H1 (cell line): ENCODE measurements at regions not wholly inside any gene's neighbourhood (a gene's known extent, or its start where the extent isn't known, plus 50 kb on each side); places are given as distances from the start of the nearest gene placed in this dataset.

ENCODE experiments used
- CHD7 ChIP-seq: fragments of 300-600 bp; sonication (generic); IDR thresholded peaks from 2 replicates; pipeline ENCODE4 v1.7.1; 2012; ENCODE audit warnings: low read length, moderate library complexity, mild to moderate bottlenecking, inconsistent platforms; ENCODE audit not compliant: insufficient replicate concordance
- EP300 ChIP-seq, 2 experiments: IDR thresholded peaks; 1 replicate in 1 of 2; 2 replicates in 1 of 2; pipeline ENCODE4 v1.6.1; 2011 to 2012; ENCODE audit warnings: low read depth in 2 of 2, low read length in 2 of 2, mild to moderate bottlenecking in 2 of 2, borderline replicate concordance in 1 of 2, inconsistent platforms in 1 of 2, moderate library complexity in 1 of 2
- SAP30 ChIP-seq: fragments of 300-600 bp; sonication (generic); IDR thresholded peaks from 2 replicates; pipeline ENCODE4 v1.7.1; 2012; ENCODE audit warnings: low read length, moderate library complexity, mild to moderate bottlenecking, inconsistent platforms; ENCODE audit not compliant: insufficient read depth, insufficient replicate concordance
- ZNF274 ChIP-seq: IDR thresholded peaks from 2 replicates; pipeline ENCODE4 v1.7.0; 2012; ENCODE audit warnings: low read length, borderline replicate concordance; ENCODE audit errors: extremely low read depth

- TF ChIP-seq CHD7 (no peak), SAP30 (no peak), EP300 (IDR thresholded peaks at IDR 0.05; ENCODE audit: borderline replicate concordance in 1 of 2, low read depth in 2 of 2, low read length in 2 of 2) (no peak), ZNF274 (no peak)
These were observed 356.8 kb upstream of the ATP11B start (continued) for GRCh38 chr3:182436547-182436946.
